ENCODE measurements at regions not wholly inside any gene's neighbourhood (a gene's known extent, or its start where the extent isn't known, plus 50 kb on each side); places are given as distances from the start of the nearest gene placed in this dataset.
"Not testable (repeated sequence)": the region's sequence is repeated elsewhere in the genome, so short reads cannot be mapped to it uniquely, and the experiment has no call there.

GRCh38 chr9:42534984-42535325 is 351.5 kb downstream of the SPATA31A6 start:
- H3K36me3 ChIP-seq (ENCODE audit: control insufficient read depth, insufficient read depth, low read length); H3K4me2 ChIP-seq (ENCODE audit: insufficient read depth, low read length); H3K9ac ChIP-seq (ENCODE audit: insufficient read depth in 1 of 2, low read depth in 2 of 2, low read length in 2 of 2); H3K4me3 ChIP-seq; in situ Hi-C loops (cut with MboI); H2AFZ ChIP-seq (ENCODE audit: low read depth, low read length); FAIRE-seq; H3K79me2 ChIP-seq (ENCODE audit: control insufficient read depth, insufficient read depth, low read length); H3K27ac ChIP-seq (ENCODE audit: extremely low read depth, low read depth, low read length); CTCF ChIA-PET (ENCODE audit: low intra/inter-chr PET ratio); intact Hi-C loops (cut with micrococcal nuclease); H3K9me1 ChIP-seq (ENCODE audit: control insufficient read depth, insufficient read depth, low read length); H4K20me1 ChIP-seq (replicated peaks; ENCODE audit: control insufficient read depth, insufficient read depth, low read length); POLR2A ChIA-PET; H3K4me1 ChIP-seq (replicated peaks in 1 of 2; ENCODE audit: control insufficient read depth in 2 of 2, insufficient read depth in 2 of 2, low read length in 2 of 2); BruUV-seq (replicated peaks); H3K27me3 ChIP-seq (ENCODE audit: control insufficient read depth in 2 of 2, insufficient read depth in 2 of 2, low read length in 2 of 2); H3K9me3 ChIP-seq (replicated peaks; ENCODE audit: control insufficient read depth, insufficient read depth, low read depth, low read length): not testable (repeated sequence)
- 0 out of 6 replicates have a peak, but pooled peaks of 1 of the 3 experiments have one; percentile 10 for TF ChIP-seq CTCF (IDR thresholded peaks at IDR 0.05 in 2 of 3, conservative IDR thresholded peaks at IDR 0.05 in 1 of 3; ENCODE audit: insufficient read depth in 2 of 3, low read depth in 1 of 3, low read length in 3 of 3)
- WGBS (ENCODE audit: insufficient coverage, low coverage, missing lambda C conversion rate) = 0% methylated on average over 3 of the region's 6 CpGs
- ATAC-seq (peak; percentile 67), DNase-seq (ENCODE audit: extremely low read depth in 1 of 4, low spot score in 3 of 4) (peak in 1 of 4 experiments; percentile 16)

GRCh38 chr9:42550789-42551357 is 367.4 kb downstream of the SPATA31A6 start:
- H3K27ac ChIP-seq (ENCODE audit: extremely low read depth, low read depth, low read length); H3K4me3 ChIP-seq; H2AFZ ChIP-seq (ENCODE audit: low read depth, low read length); H3K4me1 ChIP-seq (replicated peaks in 1 of 2; ENCODE audit: control insufficient read depth in 2 of 2, insufficient read depth in 2 of 2, low read length in 2 of 2); ATAC-seq; DNase-seq (ENCODE audit: extremely low read depth in 1 of 4, low spot score in 3 of 4); H4K20me1 ChIP-seq (replicated peaks; ENCODE audit: control insufficient read depth, insufficient read depth, low read length); H3K9me1 ChIP-seq (ENCODE audit: control insufficient read depth, insufficient read depth, low read length); H3K9me3 ChIP-seq (replicated peaks; ENCODE audit: control insufficient read depth, insufficient read depth, low read depth, low read length); H3K27me3 ChIP-seq (ENCODE audit: control insufficient read depth in 2 of 2, insufficient read depth in 2 of 2, low read length in 2 of 2); H3K9ac ChIP-seq (ENCODE audit: insufficient read depth in 1 of 2, low read depth in 2 of 2, low read length in 2 of 2); POLR2A ChIA-PET; intact Hi-C loops (cut with micrococcal nuclease); H3K36me3 ChIP-seq (ENCODE audit: control insufficient read depth, insufficient read depth, low read length); BruUV-seq (replicated peaks); FAIRE-seq; H3K4me2 ChIP-seq (ENCODE audit: insufficient read depth, low read length); H3K79me2 ChIP-seq (ENCODE audit: control insufficient read depth, insufficient read depth, low read length); CTCF ChIA-PET (ENCODE audit: low intra/inter-chr PET ratio): not testable (repeated sequence)
- WGBS (ENCODE audit: insufficient coverage, low coverage, missing lambda C conversion rate) = 5% methylated on average over 4 of the region's 36 CpGs
- in situ Hi-C loops (cut with MboI) = loop anchor here (25.0 kb wide), 1 partner anchor 186 kb away; no protein-coding TSS in a partner anchor

- intact Hi-C loops (cut with micrococcal nuclease); H3K4me1 ChIP-seq (replicated peaks in 1 of 2; ENCODE audit: control insufficient read depth in 2 of 2, insufficient read depth in 2 of 2, low read length in 2 of 2); H2AFZ ChIP-seq (ENCODE audit: low read depth, low read length); H3K36me3 ChIP-seq (ENCODE audit: control insufficient read depth, insufficient read depth, low read length); H3K4me3 ChIP-seq; H3K4me2 ChIP-seq (ENCODE audit: insufficient read depth, low read length); ATAC-seq; H3K9me3 ChIP-seq (replicated peaks; ENCODE audit: control insufficient read depth, insufficient read depth, low read depth, low read length); DNase-seq (ENCODE audit: extremely low read depth in 1 of 4, low spot score in 3 of 4); FAIRE-seq; BruUV-seq (replicated peaks); H3K79me2 ChIP-seq (ENCODE audit: control insufficient read depth, insufficient read depth, low read length); H3K27ac ChIP-seq (ENCODE audit: extremely low read depth, low read depth, low read length); H4K20me1 ChIP-seq (replicated peaks; ENCODE audit: control insufficient read depth, insufficient read depth, low read length); H3K9ac ChIP-seq (ENCODE audit: insufficient read depth in 1 of 2, low read depth in 2 of 2, low read length in 2 of 2); POLR2A ChIA-PET; CTCF ChIA-PET (ENCODE audit: low intra/inter-chr PET ratio); H3K9me1 ChIP-seq (ENCODE audit: control insufficient read depth, insufficient read depth, low read length); H3K27me3 ChIP-seq (ENCODE audit: control insufficient read depth in 2 of 2, insufficient read depth in 2 of 2, low read length in 2 of 2): not testable (repeated sequence)
- in situ Hi-C loops (cut with MboI) = loop anchor here (25.0 kb wide), 1 partner anchor 169 kb away; no protein-coding TSS in a partner anchor
- WGBS (ENCODE audit: insufficient coverage, low coverage, missing lambda C conversion rate) = no CpG with 5 or more reads among the region's 15 CpGs
Measured at GRCh38 chr9:42568530-42568929, 385.1 kb downstream of the SPATA31A6 start.
